HG02840 (cell line): ENCODE measurements at regions not wholly inside any gene's neighbourhood (a gene's known extent, or its start where the extent isn't known, plus 50 kb on each side); places are given as distances from the start of the nearest gene placed in this dataset.

ENCODE experiments used
- ATAC-seq: cut with Tn5 transposase; IDR thresholded peaks from one replicate; pipeline ENCODE4 v1.9.1; 2021; ENCODE audit warnings: mild to moderate bottlenecking, moderate library complexity, moderate number of reproducible peaks; ENCODE audit not compliant: unreplicated experiment, low FRiP score

- ATAC-seq: no peak
Measured at GRCh38 chr6:148175550-148176188, 167.0 kb upstream of the SASH1 start.

- no peak for ATAC-seq
Measured at GRCh38 chr6:148177589-148178233, 164.9 kb upstream of the SASH1 start.

- ATAC-seq: no peak
Measured at GRCh38 chr6:148179786-148180185, 162.9 kb upstream of the SASH1 start.

GRCh38 chr6:148182378-148182777, 160.3 kb upstream of the SASH1 start:
- ATAC-seq: no peak

- ATAC-seq: no peak
Measured at GRCh38 chr6:148183776-148184175, 158.9 kb upstream of the SASH1 start.

- no peak for ATAC-seq
Measured at GRCh38 chr6:148186916-148187315, 155.7 kb upstream of the SASH1 start.

- no peak for ATAC-seq
Measured at GRCh38 chr6:148192310-148192709, 150.3 kb upstream of the SASH1 start.

GRCh38 chr6:148193063-148193680, 149.5 kb upstream of the SASH1 start:
- ATAC-seq: no peak

GRCh38 chr6:148195511-148195910, 147.1 kb upstream of the SASH1 start:
- no peak for ATAC-seq

- ATAC-seq: no peak
Measured at GRCh38 chr6:148199584-148199983, 143.1 kb upstream of the SASH1 start.

GRCh38 chr6:148200293-148200692, 142.3 kb upstream of the SASH1 start:
- ATAC-seq: no peak

GRCh38 chr6:148200781-148201180, 141.9 kb upstream of the SASH1 start:
- no peak for ATAC-seq

GRCh38 chr6:148203281-148203925, 139.2 kb upstream of the SASH1 start:
- ATAC-seq: no peak

- peak; percentile 98 for ATAC-seq
Measured at GRCh38 chr6:148203970-148204369, 138.7 kb upstream of the SASH1 start.

GRCh38 chr6:148208298-148208697, 134.3 kb upstream of the SASH1 start:
- no peak for ATAC-seq

- ATAC-seq: no peak
Measured at GRCh38 chr6:148211777-148212324, 130.8 kb upstream of the SASH1 start.

- no peak for ATAC-seq
Measured at GRCh38 chr6:148212366-148212765, 130.3 kb upstream of the SASH1 start.

- no peak for ATAC-seq
Measured at GRCh38 chr6:148213366-148213765, 129.3 kb upstream of the SASH1 start.

- ATAC-seq: no peak
Measured at GRCh38 chr6:148214667-148215066, 128.0 kb upstream of the SASH1 start.

GRCh38 chr6:148217051-148217450, 125.6 kb upstream of the SASH1 start:
- no peak for ATAC-seq

- ATAC-seq: no peak
Measured at GRCh38 chr6:148217921-148218320, 124.7 kb upstream of the SASH1 start.
